ACHN (cell line): ENCODE measurements at regions not wholly inside any gene's neighbourhood (a gene's known extent, or its start where the extent isn't known, plus 50 kb on each side); places are given as distances from the start of the nearest gene placed in this dataset.
"Not testable (repeated sequence)": the region's sequence is repeated elsewhere in the genome, so short reads cannot be mapped to it uniquely, and the experiment has no call there.

Experiments
- DNase-seq: peaks from one replicate; pipeline ENCODE4 v3.0.0-alpha.2; 2015
- in situ Hi-C: cut with HindIII; loops from 2 replicates; pipeline ENCODE4 v1.10.0; 2017; ENCODE audit warnings: low sequenced_read_pairs, low pct_ligation_motif_present, low pct_unique_long_range_greater_than_20kb

- in situ Hi-C loops, result not testable (repeated sequence)
Measured at GRCh38 chr2:31748746-31749145, 168.0 kb upstream of the SRD5A2 start.

GRCh38 chr2:31748041-31748440, 167.3 kb upstream of the SRD5A2 start:
- no peak for DNase-seq
- in situ Hi-C loops, result no loop called here

More at GRCh38 chr2:31748746-31749145, 168.0 kb upstream of the SRD5A2 start:
- DNase-seq, result not testable (repeated sequence)

GRCh38 chr2:31739161-31739560, 158.4 kb upstream of the SRD5A2 start:
- in situ Hi-C loops, result no loop called here
- DNase-seq, result no peak

GRCh38 chr2:31736695-31737454, 156.1 kb upstream of the SRD5A2 start:
- in situ Hi-C loops, result no loop called here
- no peak for DNase-seq

GRCh38 chr2:31735716-31736115, 155.0 kb upstream of the SRD5A2 start:
- in situ Hi-C loops, result no loop called here
- DNase-seq, result no peak

- in situ Hi-C loops, result no loop called here
- peak; percentile 51 for DNase-seq
Measured at GRCh38 chr2:31729442-31730092, 148.8 kb upstream of the SRD5A2 start.

GRCh38 chr2:31729065-31729439, 148.3 kb upstream of the SRD5A2 start:
- DNase-seq, result no peak
- in situ Hi-C loops, result no loop called here

DNA sequence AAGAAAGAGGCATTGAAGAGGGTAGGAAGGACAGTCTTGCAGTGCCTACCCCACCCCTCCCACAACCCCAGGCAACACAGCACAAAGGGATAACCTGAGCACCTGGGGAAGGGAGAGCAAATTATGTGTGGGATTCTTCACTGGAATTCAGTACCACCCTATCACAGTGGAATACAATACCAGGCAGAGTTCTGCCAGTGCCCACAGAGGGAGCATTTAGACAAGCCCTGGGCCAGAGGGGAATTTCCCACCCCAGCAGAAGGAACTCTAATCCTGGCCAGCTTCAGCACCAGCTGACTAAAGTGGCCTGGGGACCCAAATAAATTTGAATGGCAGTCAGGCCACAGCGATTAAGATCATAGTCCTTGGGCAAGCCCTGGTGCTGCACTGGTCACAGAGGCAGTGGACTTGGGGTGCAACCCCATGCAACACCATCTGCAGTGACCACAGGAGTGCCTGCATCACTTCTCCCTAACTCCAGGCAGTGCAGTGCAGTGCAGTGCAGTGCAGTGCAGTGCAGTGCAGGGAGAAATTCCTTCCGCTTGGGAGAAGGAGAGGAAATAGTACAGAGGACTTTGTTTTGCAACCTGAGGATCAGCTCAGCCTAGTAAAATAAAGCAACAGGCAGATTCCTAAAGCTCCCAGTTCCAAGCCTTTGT, 147.8 kb upstream of the SRD5A2 start:
- in situ Hi-C loops, result no loop called here
- DNase-seq, result no peak

- in situ Hi-C loops, result no loop called here
- no peak for DNase-seq
Measured at GRCh38 chr2:31726457-31726856, 145.7 kb upstream of the SRD5A2 start.

- no peak for DNase-seq
Measured at GRCh38 chr2:31725444-31725843, 144.7 kb upstream of the SRD5A2 start.

GRCh38 chr2:31711737-31712136, 131.0 kb upstream of the SRD5A2 start:
- DNase-seq, result no peak
- in situ Hi-C loops, result no loop called here

More at GRCh38 chr2:31725444-31725843, 144.7 kb upstream of the SRD5A2 start:
- in situ Hi-C loops, result no loop called here

- in situ Hi-C loops, result no loop called here
- no peak for DNase-seq
Measured at GRCh38 chr2:31710121-31710520, 129.4 kb upstream of the SRD5A2 start.

DNA sequence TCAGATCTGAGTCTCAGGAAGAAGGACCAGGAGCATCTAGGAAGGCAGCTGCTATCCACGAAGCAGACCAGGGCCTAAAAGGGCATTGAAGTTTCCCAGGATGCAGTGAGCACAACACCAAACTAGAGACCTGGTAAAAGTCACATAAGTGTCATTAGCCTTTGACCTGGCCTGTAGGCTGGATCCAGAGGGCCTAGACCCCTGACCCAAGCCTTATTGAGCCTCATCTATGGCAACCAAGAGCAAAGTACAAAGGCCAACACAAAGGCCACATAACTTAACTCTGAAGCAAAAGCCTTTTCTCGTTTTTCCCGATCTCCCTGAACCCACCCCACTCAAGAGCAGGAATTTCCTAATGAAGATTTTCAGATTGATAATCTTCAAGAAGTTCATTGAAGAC, 127.3 kb upstream of the SRD5A2 start:
- no peak for DNase-seq
- in situ Hi-C loops, result no loop called here

- no peak for DNase-seq
- in situ Hi-C loops, result no loop called here
Measured at GRCh38 chr2:31704561-31705212, 123.9 kb upstream of the SRD5A2 start.

DNA sequence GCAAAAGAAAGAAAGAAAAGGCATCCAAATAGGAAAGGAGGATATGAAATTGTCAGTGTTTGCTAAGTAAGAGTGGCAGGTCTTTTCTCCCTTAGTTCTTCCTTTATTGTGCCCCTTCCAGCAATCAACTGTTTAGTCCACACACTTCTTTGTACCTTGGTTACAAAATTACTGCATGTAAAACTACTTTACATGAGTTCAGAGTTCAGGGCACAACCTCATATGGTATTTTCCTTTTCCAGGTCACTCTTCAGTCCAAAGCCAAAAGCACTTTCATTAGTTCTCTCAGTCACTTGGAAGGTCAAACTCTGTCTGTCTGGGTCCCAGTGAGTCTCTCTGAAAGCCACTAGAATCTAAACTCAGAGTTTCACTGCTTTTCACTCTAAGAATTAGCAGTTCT, 122.5 kb upstream of the SRD5A2 start:
- in situ Hi-C loops, result no loop called here
- no peak for DNase-seq

GRCh38 chr2:31698722-31699121, 118.0 kb upstream of the SRD5A2 start:
- no peak for DNase-seq
- in situ Hi-C loops, result no loop called here

DNA sequence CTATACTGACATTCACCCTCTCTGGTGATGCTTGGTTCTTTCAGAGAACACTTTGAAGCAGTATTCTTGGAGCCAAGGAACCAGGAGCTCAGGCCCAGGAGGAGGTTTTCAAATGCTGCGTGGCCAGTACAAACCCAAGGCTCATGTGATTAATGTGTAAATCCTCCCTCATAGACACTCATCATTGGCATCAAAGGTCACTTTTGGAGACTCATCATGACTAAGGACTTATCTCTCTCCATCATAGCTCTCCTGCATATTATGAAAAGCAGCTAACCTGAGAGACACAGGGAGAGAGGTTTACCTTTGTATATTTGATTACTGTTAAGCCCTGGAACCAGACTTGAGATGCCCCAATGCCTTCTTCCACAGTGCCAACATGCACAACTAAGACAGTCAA, 115.3 kb upstream of the SRD5A2 start:
- in situ Hi-C loops, result no loop called here
- DNase-seq, result no peak

DNA sequence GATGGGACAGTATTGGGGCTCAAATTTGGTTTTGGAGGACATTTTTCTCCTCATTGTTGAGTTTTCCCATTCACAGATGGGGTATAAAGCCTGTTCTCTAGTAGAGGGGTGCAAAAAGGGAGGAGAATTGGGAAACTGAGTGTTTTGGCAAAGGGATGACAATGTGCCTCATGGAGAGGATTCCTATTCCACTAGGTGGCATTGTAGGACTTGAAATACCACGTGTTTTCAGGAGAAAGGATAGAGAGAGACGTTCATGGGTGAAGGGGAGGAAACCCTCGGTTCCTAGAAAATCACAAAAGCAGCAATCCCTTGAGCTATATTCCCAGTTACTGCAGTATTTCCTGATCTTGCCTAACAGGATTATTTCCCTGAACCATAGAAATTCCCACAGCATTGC, 113.7 kb upstream of the SRD5A2 start:
- peak; percentile 33 for DNase-seq
- in situ Hi-C loops, result no loop called here

DNA sequence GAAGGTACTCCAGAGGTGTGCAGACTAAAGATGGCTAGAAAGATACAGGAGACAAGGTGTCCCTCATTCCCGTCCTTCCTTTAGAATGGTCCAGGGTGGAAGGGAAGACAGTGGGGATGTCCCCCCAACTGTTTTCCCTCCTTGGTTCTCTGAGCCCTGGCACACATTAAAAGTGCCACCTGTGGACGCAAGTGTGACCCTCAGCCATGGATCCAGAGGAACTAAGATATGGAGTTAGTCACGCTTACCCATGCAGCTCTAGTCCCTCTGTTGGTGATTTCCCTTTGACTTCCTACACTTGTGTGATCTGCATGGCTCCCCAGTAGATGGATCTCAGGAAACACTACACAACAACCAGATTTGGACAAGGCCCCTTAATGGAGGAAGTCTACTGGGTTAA, 113.1 kb upstream of the SRD5A2 start:
- in situ Hi-C loops, result no loop called here

More for the DNA sequence above, 113.1 kb upstream of the SRD5A2 start:
- DNase-seq, result peak; percentile 16
